ENCODE measurements at regions not wholly inside any gene's neighbourhood (a gene's known extent, or its start where the extent isn't known, plus 50 kb on each side); places are given as distances from the start of the nearest gene placed in this dataset.

- Histone ChIP-seq H3K4me3 (ENCODE audit: low read length) (no peak overlapping the region), H3K9me3 (ENCODE audit: insufficient read depth, low read length) (no peaks in the 10 kb centered on the region), H2AFZ (ENCODE audit: low read depth, low read length) (no peak overlapping the region), H3K27me3 (ENCODE audit: low read depth, low read length) (no peaks in the 10 kb centered on the region), H3K4me1 (ENCODE audit: low read length) (no peaks in the 10 kb centered on the region), H3K4me2 (ENCODE audit: low read length) (no peak overlapping the region), H3K27ac (ENCODE audit: low read length) (no peak overlapping the region), H3K9ac (ENCODE audit: low read length) (no peak overlapping the region), H3K36me3 (replicated peaks; ENCODE audit: low read depth, low read length) (no peaks in the 10 kb centered on the region), H4K20me1 (ENCODE audit: insufficient read depth, low read length) (no peaks in the 10 kb centered on the region), H3K79me2 (ENCODE audit: low read length) (no peaks in the 10 kb centered on the region)
- no peak for TF ChIP-seq EZH2phosphoT487 (IDR thresholded peaks at IDR 0.05; ENCODE audit: low read depth)
- TF ChIP-seq CTCF (IDR thresholded peaks at IDR 0.05; ENCODE audit: low read depth, low read length), result no peak
These were observed 533.4 kb upstream of the BRINP1 start for GRCh38 chr9:119902611-119903010.

- Histone ChIP-seq H3K36me3 (replicated peaks; ENCODE audit: low read depth, low read length) (no peaks in the 10 kb centered on the region), H3K9me3 (ENCODE audit: insufficient read depth, low read length) (no peaks in the 10 kb centered on the region), H3K9ac (ENCODE audit: low read length) (no peak overlapping the region), H3K27me3 (ENCODE audit: low read depth, low read length) (no peaks in the 10 kb centered on the region), H3K4me2 (ENCODE audit: low read length) (no peak overlapping the region), H2AFZ (ENCODE audit: low read depth, low read length) (no peak overlapping the region), H3K79me2 (ENCODE audit: low read length) (no peaks in the 10 kb centered on the region), H3K4me1 (ENCODE audit: low read length) (no peaks in the 10 kb centered on the region), H3K27ac (ENCODE audit: low read length) (no peak overlapping the region), H3K4me3 (ENCODE audit: low read length) (no peak overlapping the region), H4K20me1 (ENCODE audit: insufficient read depth, low read length) (no peaks in the 10 kb centered on the region)
- TF ChIP-seq EZH2phosphoT487 (IDR thresholded peaks at IDR 0.05; ENCODE audit: low read depth) (no peak), CTCF (IDR thresholded peaks at IDR 0.05; ENCODE audit: low read depth, low read length) (no peak)
These were observed 529.1 kb upstream of the BRINP1 start for GRCh38 chr9:119898316-119898715.

- no peak overlapping the region for H3K27ac ChIP-seq (ENCODE audit: low read length)
- no peak for TF ChIP-seq CTCF (IDR thresholded peaks at IDR 0.05; ENCODE audit: low read depth, low read length)
- H3K9me3 ChIP-seq (ENCODE audit: insufficient read depth, low read length), result no peaks in the 10 kb centered on the region
- no peak overlapping the region for H3K4me2 ChIP-seq (ENCODE audit: low read length)
- H3K36me3 ChIP-seq (replicated peaks; ENCODE audit: low read depth, low read length), result no peaks in the 10 kb centered on the region
- H2AFZ ChIP-seq (ENCODE audit: low read depth, low read length), result no peak overlapping the region
- no peak overlapping the region for H3K4me3 ChIP-seq (ENCODE audit: low read length)
- H3K27me3 ChIP-seq (ENCODE audit: low read depth, low read length), result peaks cover 5% of the 10 kb centered on the region; the same call in 1 of the 2 replicates
- no peaks in the 10 kb centered on the region for H3K79me2 ChIP-seq (ENCODE audit: low read length)
- no peaks in the 10 kb centered on the region for H3K4me1 ChIP-seq (ENCODE audit: low read length)
- no peak overlapping the region for H3K9ac ChIP-seq (ENCODE audit: low read length)
- no peaks in the 10 kb centered on the region for H4K20me1 ChIP-seq (ENCODE audit: insufficient read depth, low read length)
These were observed 515.2 kb upstream of the BRINP1 start for GRCh38 chr9:119884438-119884837.

- Histone ChIP-seq H2AFZ (ENCODE audit: low read depth, low read length) (no peak overlapping the region), H3K4me2 (ENCODE audit: low read length) (no peak overlapping the region), H3K9ac (ENCODE audit: low read length) (no peak overlapping the region), H4K20me1 (ENCODE audit: insufficient read depth, low read length) (no peaks in the 10 kb centered on the region), H3K27ac (ENCODE audit: low read length) (no peak overlapping the region), H3K27me3 (ENCODE audit: low read depth, low read length) (peaks cover 5% of the 10 kb centered on the region; the same call in 1 of the 2 replicates), H3K9me3 (ENCODE audit: insufficient read depth, low read length) (no peaks in the 10 kb centered on the region), H3K79me2 (ENCODE audit: low read length) (no peaks in the 10 kb centered on the region), H3K4me1 (ENCODE audit: low read length) (no peaks in the 10 kb centered on the region), H3K4me3 (ENCODE audit: low read length) (no peak overlapping the region), H3K36me3 (replicated peaks; ENCODE audit: low read depth, low read length) (no peaks in the 10 kb centered on the region)
- TF ChIP-seq CTCF (IDR thresholded peaks at IDR 0.05; ENCODE audit: low read depth, low read length) (no peak), EZH2phosphoT487 (IDR thresholded peaks at IDR 0.05; ENCODE audit: low read depth) (no peak)
These were observed 512.7 kb upstream of the BRINP1 start for GRCh38 chr9:119881898-119882297.

Measured in OCI-LY3 (cell line).